Activated B cell treated with CpG ODN at 0.5 μM for 24 hours (primary cell): ENCODE measurements at regions not wholly inside any gene's neighbourhood (a gene's known extent, or its start where the extent isn't known, plus 50 kb on each side); places are given as distances from the start of the nearest gene placed in this dataset.

ENCODE experiments used
- ATAC-seq: fragments of 200-7000 bp; cut with Tn5 transposase; one replicate; pipeline ENCODE4 v1.10.0; 2021; ENCODE audit warnings: low read depth, mild to moderate bottlenecking, moderate library complexity
- CTCF ChIA-PET: fragments of 350-600 bp; sonication (Branson Sonifier 250); formaldehyde crosslinking; loops from one replicate; lab custom pipeline; 2021; ENCODE audit warnings: antibody characterized with exemption; lab: Charles Lee
- POLR2A ChIA-PET: fragments of 350-600 bp; sonication (Branson Sonifier 250); formaldehyde crosslinking; loops from one replicate; lab custom pipeline; 2021; ENCODE audit warnings: antibody characterized with exemption; lab: Charles Lee
- DNase-seq: peaks from one replicate; pipeline ENCODE4 v3.0.0; 2022
- H3K27ac Mint-ChIP-seq: one replicate; pipeline ENCODE4 v1.8.0; 2020; ENCODE audit warnings: mixed read lengths
- H3K27me3 Mint-ChIP-seq: one replicate; pipeline ENCODE4 v1.8.0; 2021; ENCODE audit warnings: mixed read lengths
- H3K36me3 Mint-ChIP-seq: one replicate; pipeline ENCODE4 v1.8.0; 2021; ENCODE audit warnings: low read depth, mixed read lengths
- H3K4me1 Mint-ChIP-seq: one replicate; pipeline ENCODE4 v1.8.0; 2021; ENCODE audit warnings: mixed read lengths
- H3K4me3 Mint-ChIP-seq: one replicate; pipeline ENCODE4 v1.8.0; 2020; ENCODE audit warnings: mild to moderate bottlenecking, mixed read lengths
- H3K9me3 Mint-ChIP-seq: one replicate; pipeline ENCODE4 v1.8.0; 2020; ENCODE audit warnings: mixed read lengths
- intact Hi-C: fragments of 100-400 bp; cut with micrococcal nuclease; formaldehyde crosslinking; loops from one replicate; pipeline ENCODE4 v1.15.1; 2024
- TF ChIP-seq, protein P1 (sequence below): fragments of 200-600 bp; IDR thresholded peaks from one replicate; pipeline ENCODE4 v1.8.0; 2022; ENCODE audit warnings: antibody characterized with exemption, mild to moderate bottlenecking

DNA sequence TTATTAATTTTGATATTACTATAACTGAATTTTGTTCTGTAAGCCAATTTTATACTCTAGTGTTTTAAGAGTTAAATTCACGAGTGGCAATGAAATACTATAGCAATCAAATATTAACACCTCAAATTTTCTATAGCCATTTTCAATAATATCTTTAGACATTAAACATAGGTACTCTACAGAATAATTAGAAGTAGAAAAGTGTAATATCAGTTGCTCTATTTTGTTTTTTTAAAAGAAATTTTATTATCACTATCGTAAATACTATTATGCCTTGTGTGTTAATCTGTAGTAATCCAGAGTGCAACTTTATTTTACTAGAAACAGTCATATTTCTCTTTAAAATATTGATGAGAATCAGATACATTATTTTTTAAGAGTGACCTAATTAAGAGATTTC, 691.2 kb downstream of the USP25 start:
- Mint-ChIP-seq H3K4me1 (no peaks in the 10 kb centered on the region), H3K27ac (no peak overlapping the region), H3K27me3 (no peaks in the 10 kb centered on the region), H3K36me3 (no peaks in the 10 kb centered on the region), H3K4me3 (no peak overlapping the region), H3K9me3 (no peaks in the 10 kb centered on the region)
- POLR2A ChIA-PET, result no interaction called here
- CTCF ChIA-PET, result no interaction called here
- intact Hi-C loops, result no loop called here
- no peak for DNase-seq
- ATAC-seq, result no peak
- TF ChIP-seq, protein P1, sequence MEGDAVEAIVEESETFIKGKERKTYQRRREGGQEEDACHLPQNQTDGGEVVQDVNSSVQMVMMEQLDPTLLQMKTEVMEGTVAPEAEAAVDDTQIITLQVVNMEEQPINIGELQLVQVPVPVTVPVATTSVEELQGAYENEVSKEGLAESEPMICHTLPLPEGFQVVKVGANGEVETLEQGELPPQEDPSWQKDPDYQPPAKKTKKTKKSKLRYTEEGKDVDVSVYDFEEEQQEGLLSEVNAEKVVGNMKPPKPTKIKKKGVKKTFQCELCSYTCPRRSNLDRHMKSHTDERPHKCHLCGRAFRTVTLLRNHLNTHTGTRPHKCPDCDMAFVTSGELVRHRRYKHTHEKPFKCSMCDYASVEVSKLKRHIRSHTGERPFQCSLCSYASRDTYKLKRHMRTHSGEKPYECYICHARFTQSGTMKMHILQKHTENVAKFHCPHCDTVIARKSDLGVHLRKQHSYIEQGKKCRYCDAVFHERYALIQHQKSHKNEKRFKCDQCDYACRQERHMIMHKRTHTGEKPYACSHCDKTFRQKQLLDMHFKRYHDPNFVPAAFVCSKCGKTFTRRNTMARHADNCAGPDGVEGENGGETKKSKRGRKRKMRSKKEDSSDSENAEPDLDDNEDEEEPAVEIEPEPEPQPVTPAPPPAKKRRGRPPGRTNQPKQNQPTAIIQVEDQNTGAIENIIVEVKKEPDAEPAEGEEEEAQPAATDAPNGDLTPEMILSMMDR, result no peak

- DNase-seq (no peak), ATAC-seq (no peak)
- Mint-ChIP-seq H3K4me3 (no peak overlapping the region), H3K36me3 (no peaks in the 10 kb centered on the region), H3K27ac (no peak overlapping the region), H3K4me1 (no peaks in the 10 kb centered on the region), H3K9me3 (no peaks in the 10 kb centered on the region), H3K27me3 (no peaks in the 10 kb centered on the region)
- TF ChIP-seq, protein P1, result no peak
- intact Hi-C loops, result no loop called here
- POLR2A ChIA-PET, result no interaction called here
- CTCF ChIA-PET, result no interaction called here
Observed at GRCh38 chr21:16421965-16422364, 692.2 kb downstream of the USP25 start.

- intact Hi-C loops, result no loop called here
- no peak overlapping the region for H3K27ac Mint-ChIP-seq
- DNase-seq, result no peak
- POLR2A ChIA-PET, result no interaction called here
- H3K9me3 Mint-ChIP-seq, result no peaks in the 10 kb centered on the region
- H3K4me3 Mint-ChIP-seq, result no peak overlapping the region
- H3K4me1 Mint-ChIP-seq, result no peaks in the 10 kb centered on the region
- no peaks in the 10 kb centered on the region for H3K27me3 Mint-ChIP-seq
- CTCF ChIA-PET, result no interaction called here
- ATAC-seq, result no peak
- TF ChIP-seq, protein P1, result no peak
- H3K36me3 Mint-ChIP-seq, result no peaks in the 10 kb centered on the region
Observed at GRCh38 chr21:16422702-16423101, 692.9 kb downstream of the USP25 start.

GRCh38 chr21:16423921-16424320, 694.1 kb downstream of the USP25 start:
- Mint-ChIP-seq H3K9me3 (no peaks in the 10 kb centered on the region), H3K36me3 (no peaks in the 10 kb centered on the region), H3K27me3 (no peaks in the 10 kb centered on the region), H3K27ac (no peak overlapping the region), H3K4me1 (no peaks in the 10 kb centered on the region), H3K4me3 (no peak overlapping the region)
- DNase-seq (no peak), ATAC-seq (no peak)
- TF ChIP-seq, protein P1, result no peak
- intact Hi-C loops, result no loop called here
- POLR2A ChIA-PET, result no interaction called here
- CTCF ChIA-PET, result no interaction called here

DNA sequence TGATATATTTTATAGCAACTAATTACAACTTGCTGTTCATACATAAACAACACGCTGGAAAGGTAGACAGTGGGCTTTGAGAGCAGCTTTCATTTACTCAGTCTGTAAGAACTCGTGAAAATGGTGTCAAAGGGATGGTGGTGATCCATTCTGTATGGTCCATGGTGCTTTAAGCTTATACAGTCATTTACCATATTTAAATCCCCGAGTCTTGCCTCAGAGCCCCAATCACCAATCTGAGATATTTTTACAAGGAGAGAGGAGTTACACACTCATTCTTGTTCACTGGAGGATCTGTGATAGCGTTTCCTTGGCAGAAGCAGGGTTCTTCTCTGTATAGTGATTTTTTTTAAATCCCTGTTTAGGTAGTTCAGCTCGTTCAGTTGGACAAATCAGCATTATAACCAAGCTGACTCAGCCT, 694.6 kb downstream of the USP25 start:
- Mint-ChIP-seq H3K36me3 (no peaks in the 10 kb centered on the region), H3K4me3 (no peak overlapping the region), H3K27me3 (no peaks in the 10 kb centered on the region), H3K27ac (no peak overlapping the region), H3K9me3 (no peaks in the 10 kb centered on the region), H3K4me1 (no peaks in the 10 kb centered on the region)
- intact Hi-C loops, result no loop called here
- ATAC-seq (no peak), DNase-seq (no peak)
- POLR2A ChIA-PET, result no interaction called here
- TF ChIP-seq, protein P1, result no peak
- CTCF ChIA-PET, result no interaction called here
